ENCODE measurements at regions not wholly inside any gene's neighbourhood (a gene's known extent, or its start where the extent isn't known, plus 50 kb on each side); places are given as distances from the start of the nearest gene placed in this dataset.

- no peak for TF ChIP-seq CTCF (IDR thresholded peaks at IDR 0.05)
- no peak for DNase-seq (ENCODE audit: low spot score)
These were observed 109.3 kb upstream of the DST start for GRCh38 chr6:56752009-56752408.

GRCh38 chr6:56751604-56752003 is 108.9 kb upstream of the DST start:
- no peak for DNase-seq (ENCODE audit: low spot score)
- Histone ChIP-seq H3K27ac (no peak overlapping the region), H3K4me3 (no peak overlapping the region)
- no peak for TF ChIP-seq CTCF (IDR thresholded peaks at IDR 0.05)

More at GRCh38 chr6:56752009-56752408, 109.3 kb upstream of the DST start:
- Histone ChIP-seq H3K27ac (no peak overlapping the region), H3K4me3 (no peak overlapping the region)

GRCh38 chr6:56750686-56751085 is 108.0 kb upstream of the DST start:
- Histone ChIP-seq H3K27ac (no peak overlapping the region), H3K4me3 (no peak overlapping the region)
- TF ChIP-seq CTCF (IDR thresholded peaks at IDR 0.05), result no peak
- DNase-seq (ENCODE audit: low spot score), result no peak

GRCh38 chr6:56749632-56750151 is 107.0 kb upstream of the DST start:
- no peak for TF ChIP-seq CTCF (IDR thresholded peaks at IDR 0.05)
- peak overlapping the region in 1 of 2 donors; percentile 62 for H3K27ac ChIP-seq

GRCh38 chr6:56746767-56747504 is 104.2 kb upstream of the DST start:
- H3K27ac ChIP-seq, result no peak overlapping the region
- TF ChIP-seq CTCF (IDR thresholded peaks at IDR 0.05), result no peak
- H3K4me3 ChIP-seq, result no peak overlapping the region
- no peak for DNase-seq (ENCODE audit: low spot score)

More at GRCh38 chr6:56749632-56750151, 107.0 kb upstream of the DST start:
- peak overlapping the region; percentile 14 for H3K4me3 ChIP-seq
- DNase-seq (ENCODE audit: low spot score), result no peak

GRCh38 chr6:56745971-56746370 is 103.3 kb upstream of the DST start:
- no peak for TF ChIP-seq CTCF (IDR thresholded peaks at IDR 0.05)
- H3K4me3 ChIP-seq, result no peak overlapping the region
- DNase-seq (ENCODE audit: low spot score), result no peak
- H3K27ac ChIP-seq, result no peak overlapping the region

GRCh38 chr6:56745081-56745480 is 102.4 kb upstream of the DST start:
- Histone ChIP-seq H3K4me3 (no peak overlapping the region), H3K27ac (no peak overlapping the region)
- no peak for TF ChIP-seq CTCF (IDR thresholded peaks at IDR 0.05)
- no peak for DNase-seq (ENCODE audit: low spot score)

Measured in coronary artery (tissue), 2 donors.